ENCODE measurements at regions not wholly inside any gene's neighbourhood (a gene's known extent, or its start where the extent isn't known, plus 50 kb on each side); places are given as distances from the start of the nearest gene placed in this dataset.
A peak's percentile ranks its signal among the peaks of the same experiment; 100 is the strongest.

GRCh38 chr14:43247877-43248276 is 1259.2 kb downstream of the FSCB start:
- TF ChIP-seq JUND (IDR thresholded peaks at IDR 0.05; ENCODE audit: low read depth) = no peak
- in situ Hi-C loops (cut with HindIII; ENCODE audit: low pct_unique_long_range_greater_than_20kb, low sequenced_read_pairs) = no loop called here
- DNase-seq (ENCODE audit: low read depth in 1 of 2, low spot score in 1 of 2) = no peak

- DNase-seq (ENCODE audit: low read depth in 1 of 2, low spot score in 1 of 2) = no peak
- TF ChIP-seq JUND (IDR thresholded peaks at IDR 0.05; ENCODE audit: low read depth) = no peak
- in situ Hi-C loops (cut with HindIII; ENCODE audit: low pct_unique_long_range_greater_than_20kb, low sequenced_read_pairs) = no loop called here
Observed at GRCh38 chr14:43244142-43244625, 1262.9 kb downstream of the FSCB start.

GRCh38 chr14:43243168-43243567 is 1263.9 kb downstream of the FSCB start:
- no peak for TF ChIP-seq JUND (IDR thresholded peaks at IDR 0.05; ENCODE audit: low read depth)
- DNase-seq (ENCODE audit: low read depth in 1 of 2, low spot score in 1 of 2) = no peak
- in situ Hi-C loops (cut with HindIII; ENCODE audit: low pct_unique_long_range_greater_than_20kb, low sequenced_read_pairs) = no loop called here

- TF ChIP-seq JUND (IDR thresholded peaks at IDR 0.05; ENCODE audit: low read depth) = no peak
- no peak for DNase-seq (ENCODE audit: low read depth in 1 of 2, low spot score in 1 of 2)
- in situ Hi-C loops (cut with HindIII; ENCODE audit: low pct_unique_long_range_greater_than_20kb, low sequenced_read_pairs) = no loop called here
Observed at GRCh38 chr14:43232261-43232660, 1274.8 kb downstream of the FSCB start.

GRCh38 chr14:43215524-43215923 is 1291.6 kb downstream of the FSCB start:
- no peak for DNase-seq (ENCODE audit: low read depth in 1 of 2, low spot score in 1 of 2)
- in situ Hi-C loops (cut with HindIII; ENCODE audit: low pct_unique_long_range_greater_than_20kb, low sequenced_read_pairs) = no loop called here
- no peak for TF ChIP-seq JUND (IDR thresholded peaks at IDR 0.05; ENCODE audit: low read depth)

- no peak for TF ChIP-seq JUND (IDR thresholded peaks at IDR 0.05; ENCODE audit: low read depth)
- in situ Hi-C loops (cut with HindIII; ENCODE audit: low pct_unique_long_range_greater_than_20kb, low sequenced_read_pairs) = no loop called here
- no peak for DNase-seq (ENCODE audit: low read depth in 1 of 2, low spot score in 1 of 2)
Observed at GRCh38 chr14:43207189-43207588, 1299.9 kb downstream of the FSCB start.

GRCh38 chr14:43204816-43205215 is 1302.3 kb downstream of the FSCB start:
- DNase-seq (ENCODE audit: low read depth in 1 of 2, low spot score in 1 of 2) = peak in 1 of 2 experiments; percentile 12
- TF ChIP-seq JUND (IDR thresholded peaks at IDR 0.05; ENCODE audit: low read depth) = no peak

GRCh38 chr14:43200519-43200918 is 1306.6 kb downstream of the FSCB start:
- no peak for DNase-seq (ENCODE audit: low read depth in 1 of 2, low spot score in 1 of 2)
- in situ Hi-C loops (cut with HindIII; ENCODE audit: low pct_unique_long_range_greater_than_20kb, low sequenced_read_pairs) = no loop called here
- no peak for TF ChIP-seq JUND (IDR thresholded peaks at IDR 0.05; ENCODE audit: low read depth)

More at GRCh38 chr14:43204816-43205215, 1302.3 kb downstream of the FSCB start:
- in situ Hi-C loops (cut with HindIII; ENCODE audit: low pct_unique_long_range_greater_than_20kb, low sequenced_read_pairs) = no loop called here

GRCh38 chr14:43198465-43198864 is 1308.6 kb downstream of the FSCB start:
- no peak for DNase-seq (ENCODE audit: low read depth in 1 of 2, low spot score in 1 of 2)
- in situ Hi-C loops (cut with HindIII; ENCODE audit: low pct_unique_long_range_greater_than_20kb, low sequenced_read_pairs) = no loop called here
- TF ChIP-seq JUND (IDR thresholded peaks at IDR 0.05; ENCODE audit: low read depth) = no peak

- in situ Hi-C loops (cut with HindIII; ENCODE audit: low pct_unique_long_range_greater_than_20kb, low sequenced_read_pairs) = no loop called here
- TF ChIP-seq JUND (IDR thresholded peaks at IDR 0.05; ENCODE audit: low read depth) = no peak
- no peak for DNase-seq (ENCODE audit: low read depth in 1 of 2, low spot score in 1 of 2)
Observed at GRCh38 chr14:43184540-43184939, 1322.5 kb downstream of the FSCB start.

- DNase-seq (ENCODE audit: low read depth in 1 of 2, low spot score in 1 of 2) = no peak
- no peak for TF ChIP-seq JUND (IDR thresholded peaks at IDR 0.05; ENCODE audit: low read depth)
- in situ Hi-C loops (cut with HindIII; ENCODE audit: low pct_unique_long_range_greater_than_20kb, low sequenced_read_pairs) = no loop called here
Observed at GRCh38 chr14:43183916-43184315, 1323.2 kb downstream of the FSCB start.

- in situ Hi-C loops (cut with HindIII; ENCODE audit: low pct_unique_long_range_greater_than_20kb, low sequenced_read_pairs) = no loop called here
- no peak for TF ChIP-seq JUND (IDR thresholded peaks at IDR 0.05; ENCODE audit: low read depth)
- no peak for DNase-seq (ENCODE audit: low read depth in 1 of 2, low spot score in 1 of 2)
Observed at GRCh38 chr14:43175896-43176295, 1331.2 kb downstream of the FSCB start.

- in situ Hi-C loops (cut with HindIII; ENCODE audit: low pct_unique_long_range_greater_than_20kb, low sequenced_read_pairs) = no loop called here
- peak in 1 of 2 experiments; percentile 7 for DNase-seq (ENCODE audit: low read depth in 1 of 2, low spot score in 1 of 2)
- no peak for TF ChIP-seq JUND (IDR thresholded peaks at IDR 0.05; ENCODE audit: low read depth)
Observed at GRCh38 chr14:43172899-43173548, 1334.1 kb downstream of the FSCB start.

GRCh38 chr14:43169722-43170121 is 1337.4 kb downstream of the FSCB start:
- DNase-seq (ENCODE audit: low read depth in 1 of 2, low spot score in 1 of 2) = no peak
- no peak for TF ChIP-seq JUND (IDR thresholded peaks at IDR 0.05; ENCODE audit: low read depth)
- in situ Hi-C loops (cut with HindIII; ENCODE audit: low pct_unique_long_range_greater_than_20kb, low sequenced_read_pairs) = no loop called here
